Smooth muscle cell (in vitro differentiated cells): ENCODE measurements at regions not wholly inside any gene's neighbourhood (a gene's known extent, or its start where the extent isn't known, plus 50 kb on each side); places are given as distances from the start of the nearest gene placed in this dataset.
"Not testable (repeated sequence)": the region's sequence is repeated elsewhere in the genome, so short reads cannot be mapped to it uniquely, and the experiment has no call there.

Experiments used
- DNase-seq: peaks from one replicate; lab custom pipeline; 2025; ENCODE audit not compliant: unreplicated experiment; lab: John Stamatoyannopoulos, UW
- H2AFZ ChIP-seq: fragments of 200-600 bp; sonication (generic); 2 replicates; pipeline ENCODE4 v1.6.0; 2016; ENCODE audit warnings: antibody characterized with exemption, low read depth, mild to moderate bottlenecking
- H3F3A ChIP-seq: fragments of 200-600 bp; sonication (generic); 2 replicates; pipeline ENCODE4 v1.6.0; 2017; ENCODE audit warnings: antibody characterized with exemption, low read depth
- H3K27ac ChIP-seq: fragments of 200-600 bp; sonication (generic); 2 replicates; pipeline ENCODE4 v1.5.1; 2016; ENCODE audit warnings: low read depth, mild to moderate bottlenecking
- H3K27me3 ChIP-seq: fragments of 200-600 bp; sonication (generic); 2 replicates; pipeline ENCODE4 v1.6.1; 2016; ENCODE audit warnings: low read depth, mild to moderate bottlenecking
- H3K36me3 ChIP-seq: fragments of 200-600 bp; sonication (generic); 2 replicates; pipeline ENCODE4 v1.5.1; 2016; ENCODE audit warnings: low read depth
- H3K4me1 ChIP-seq: fragments of 200-600 bp; sonication (generic); 2 replicates; pipeline ENCODE4 v1.5.1; 2016; ENCODE audit warnings: low read depth
- H3K4me2 ChIP-seq: fragments of 200-600 bp; sonication (generic); 2 replicates; pipeline ENCODE4 v1.6.0; 2016; ENCODE audit warnings: mild to moderate bottlenecking
- H3K4me3 ChIP-seq: fragments of 200-600 bp; sonication (generic); 2 replicates; pipeline ENCODE4 v1.5.1; 2016; ENCODE audit warnings: mild to moderate bottlenecking
- H3K79me2 ChIP-seq: fragments of 200-600 bp; sonication (generic); 2 replicates; pipeline ENCODE4 v1.6.0; 2016; ENCODE audit warnings: low read depth, mild to moderate bottlenecking
- H3K9ac ChIP-seq: fragments of 200-600 bp; sonication (generic); 2 replicates; pipeline ENCODE4 v1.6.0; 2016; ENCODE audit warnings: low read depth
- H3K9me3 ChIP-seq: fragments of 200-600 bp; sonication (generic); replicated peaks from 2 replicates; pipeline ENCODE4 v1.5.1; 2016; ENCODE audit warnings: low read depth
- H4K20me1 ChIP-seq: fragments of 200-600 bp; sonication (generic); 2 replicates; pipeline ENCODE4 v1.6.0; 2016; ENCODE audit warnings: low read depth
- WGBS: methylation state at CpG from one replicate; pipeline ENCODE4 v1.1.7; 2016; ENCODE audit warnings: low lambda C conversion rate; 5-methylcytosine and 5-hydroxymethylcytosine counted together
- TF ChIP-seq, protein P1 (sequence below): fragments of 200-600 bp; sonication (generic); IDR thresholded peaks from 2 replicates; pipeline ENCODE4 v1.5.1; 2017; ENCODE audit warnings: borderline replicate concordance, mild to moderate bottlenecking, antibody characterized with exemption; ENCODE audit not compliant: insufficient read depth, poor library complexity, severe bottlenecking

DNA sequence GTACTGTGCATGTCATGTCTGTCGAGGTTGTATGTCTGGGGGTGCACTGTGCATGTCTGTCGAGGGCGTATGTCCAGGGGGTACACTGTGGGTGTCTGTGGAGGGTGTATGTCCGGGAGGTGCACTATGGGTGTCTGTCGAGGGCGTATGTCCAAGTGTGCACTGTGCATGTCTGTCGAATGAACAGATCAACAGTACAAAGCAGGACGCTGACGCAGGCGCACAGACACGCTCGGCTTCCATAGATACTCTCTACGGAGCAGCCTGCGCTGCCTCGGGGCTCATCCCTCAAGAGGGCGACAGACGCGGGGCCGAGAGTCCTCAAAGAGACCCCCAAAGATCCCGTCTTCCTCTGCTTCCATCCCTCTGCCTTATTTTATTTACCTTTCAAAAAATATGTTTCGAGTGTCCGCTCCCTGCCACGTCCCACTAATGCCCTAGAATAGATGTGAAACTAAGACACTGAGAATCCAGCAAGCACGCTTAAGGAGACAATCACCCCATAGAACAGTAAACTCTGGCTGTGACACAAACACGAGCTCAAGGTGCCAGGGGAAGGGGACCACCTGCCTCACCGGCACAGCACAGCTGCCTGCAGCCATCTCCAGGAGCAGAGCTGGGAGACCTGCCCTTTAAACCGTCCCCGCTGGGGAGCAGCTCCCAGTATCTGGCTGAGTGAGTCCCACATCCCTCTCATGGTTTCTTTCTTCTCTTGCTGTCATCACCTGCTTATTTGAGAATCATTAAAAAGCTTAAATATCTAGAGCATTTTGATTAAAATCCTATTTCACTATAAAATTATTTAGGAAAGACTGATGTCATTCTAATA lies 250.5 kb upstream of the MYT1L start:
- no peak overlapping the region for H2AFZ ChIP-seq
- no peak overlapping the region for H3K9ac ChIP-seq
- no peak overlapping the region for H3K27ac ChIP-seq
- no peaks in the 10 kb centered on the region for H4K20me1 ChIP-seq
- TF ChIP-seq, protein P1, sequence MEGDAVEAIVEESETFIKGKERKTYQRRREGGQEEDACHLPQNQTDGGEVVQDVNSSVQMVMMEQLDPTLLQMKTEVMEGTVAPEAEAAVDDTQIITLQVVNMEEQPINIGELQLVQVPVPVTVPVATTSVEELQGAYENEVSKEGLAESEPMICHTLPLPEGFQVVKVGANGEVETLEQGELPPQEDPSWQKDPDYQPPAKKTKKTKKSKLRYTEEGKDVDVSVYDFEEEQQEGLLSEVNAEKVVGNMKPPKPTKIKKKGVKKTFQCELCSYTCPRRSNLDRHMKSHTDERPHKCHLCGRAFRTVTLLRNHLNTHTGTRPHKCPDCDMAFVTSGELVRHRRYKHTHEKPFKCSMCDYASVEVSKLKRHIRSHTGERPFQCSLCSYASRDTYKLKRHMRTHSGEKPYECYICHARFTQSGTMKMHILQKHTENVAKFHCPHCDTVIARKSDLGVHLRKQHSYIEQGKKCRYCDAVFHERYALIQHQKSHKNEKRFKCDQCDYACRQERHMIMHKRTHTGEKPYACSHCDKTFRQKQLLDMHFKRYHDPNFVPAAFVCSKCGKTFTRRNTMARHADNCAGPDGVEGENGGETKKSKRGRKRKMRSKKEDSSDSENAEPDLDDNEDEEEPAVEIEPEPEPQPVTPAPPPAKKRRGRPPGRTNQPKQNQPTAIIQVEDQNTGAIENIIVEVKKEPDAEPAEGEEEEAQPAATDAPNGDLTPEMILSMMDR: no peak
- H3F3A ChIP-seq: no peaks in the 10 kb centered on the region
- H3K4me3 ChIP-seq: no peak overlapping the region
- H3K4me1 ChIP-seq: no peaks in the 10 kb centered on the region
- no peaks in the 10 kb centered on the region for H3K79me2 ChIP-seq
- no peak for DNase-seq
- no peaks in the 10 kb centered on the region for H3K27me3 ChIP-seq
- H3K9me3 ChIP-seq: no peaks in the 10 kb centered on the region
- H3K4me2 ChIP-seq: no peak overlapping the region
- no peaks in the 10 kb centered on the region for H3K36me3 ChIP-seq
- 82% methylated on average over 25 of the region's 28 CpGs for WGBS

DNA sequence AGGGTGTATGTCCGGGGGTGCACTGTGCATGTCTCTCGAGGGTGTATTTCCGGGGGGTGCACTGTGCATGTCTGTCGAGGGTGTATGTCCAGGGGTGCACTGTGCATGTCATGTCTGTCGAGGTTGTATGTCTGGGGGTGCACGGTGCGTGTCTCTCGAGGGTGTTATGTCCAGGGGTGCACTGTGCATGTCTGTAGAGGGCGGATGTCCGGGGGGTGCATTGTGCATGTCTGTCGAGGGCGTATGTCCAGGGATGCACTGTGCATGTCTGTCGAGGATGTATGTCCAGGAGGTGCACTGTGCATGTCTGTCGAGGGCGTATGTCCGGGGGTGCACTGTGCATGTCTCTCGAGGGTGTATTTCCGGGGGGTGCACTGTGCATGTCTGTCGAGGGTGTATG lies 249.8 kb upstream of the MYT1L start:
- H3K4me1 ChIP-seq, H3K36me3 ChIP-seq, H2AFZ ChIP-seq, DNase-seq, H3K79me2 ChIP-seq, H3F3A ChIP-seq, H3K4me2 ChIP-seq, H3K27ac ChIP-seq, H3K27me3 ChIP-seq, H3K9me3 ChIP-seq, H3K9ac ChIP-seq, H4K20me1 ChIP-seq, H3K4me3 ChIP-seq: not testable (repeated sequence)
- 95% methylated on average over 19 of the region's 19 CpGs for WGBS

DNA sequence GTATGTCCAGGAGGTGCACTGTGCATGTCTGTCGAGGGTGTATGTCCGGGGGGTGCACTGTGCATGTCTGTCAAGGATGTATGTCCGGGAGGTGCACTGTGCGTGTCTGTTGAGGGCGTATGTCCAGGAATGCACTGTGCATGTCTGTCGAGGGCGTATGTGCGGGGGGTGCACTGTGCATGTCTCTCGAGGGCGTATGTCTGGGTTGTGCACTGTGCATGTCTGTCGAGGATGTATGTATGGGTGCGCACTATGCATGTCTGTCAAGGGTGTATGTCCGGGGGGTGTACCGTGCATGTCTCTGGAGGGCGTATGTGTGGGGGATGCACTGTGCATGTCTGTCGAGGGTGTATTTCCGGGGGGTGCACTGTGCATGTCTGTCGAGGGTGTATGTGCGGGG lies 249.3 kb upstream of the MYT1L start:
- Histone ChIP-seq H3K4me2 (no peak overlapping the region), H3F3A (no peaks in the 10 kb centered on the region), H3K36me3 (no peaks in the 10 kb centered on the region), H3K9ac (no peak overlapping the region), H3K27me3 (no peaks in the 10 kb centered on the region), H3K27ac (no peak overlapping the region), H3K4me1 (no peaks in the 10 kb centered on the region), H2AFZ (no peak overlapping the region), H4K20me1 (no peaks in the 10 kb centered on the region), H3K4me3 (no peak overlapping the region), H3K9me3 (no peaks in the 10 kb centered on the region), H3K79me2 (no peaks in the 10 kb centered on the region)
- 85% methylated on average over 19 of the region's 19 CpGs for WGBS
- DNase-seq: no peak
- TF ChIP-seq, protein P1: no peak

DNA sequence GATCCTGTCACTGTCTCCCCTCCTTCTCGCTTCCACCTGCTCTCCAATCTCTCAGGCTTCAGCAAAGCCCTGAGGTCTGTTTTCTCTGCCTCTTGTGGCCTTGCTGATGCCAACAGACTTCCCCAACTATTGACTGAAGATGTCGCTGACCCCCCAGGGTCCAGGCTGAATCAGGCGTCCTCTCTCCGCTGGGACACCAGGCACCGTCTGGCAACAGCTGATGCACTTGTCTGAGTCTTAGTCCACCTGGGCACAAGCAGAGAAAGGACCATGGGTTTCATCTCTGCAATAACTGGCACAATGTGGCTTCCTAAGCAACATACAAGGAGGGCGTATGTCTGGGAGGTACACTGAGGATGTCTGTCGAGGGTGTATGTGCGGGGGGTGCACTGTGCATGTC lies 248.7 kb upstream of the MYT1L start:
- Histone ChIP-seq H3K9ac (no peak overlapping the region), H3K27ac (no peak overlapping the region), H4K20me1 (no peaks in the 10 kb centered on the region), H3K4me1 (no peaks in the 10 kb centered on the region), H3K27me3 (no peaks in the 10 kb centered on the region), H3K9me3 (no peaks in the 10 kb centered on the region), H2AFZ (no peak overlapping the region), H3K36me3 (no peaks in the 10 kb centered on the region), H3K79me2 (no peaks in the 10 kb centered on the region), H3F3A (no peaks in the 10 kb centered on the region), H3K4me2 (no peak overlapping the region), H3K4me3 (no peak overlapping the region)
- no peak for DNase-seq
- TF ChIP-seq, protein P1: no peak
- WGBS: 77% methylated on average over 8 of the region's 8 CpGs
